ENCODE measurements at regions not wholly inside any gene's neighbourhood (a gene's known extent, or its start where the extent isn't known, plus 50 kb on each side); places are given as distances from the start of the nearest gene placed in this dataset.

DNA sequence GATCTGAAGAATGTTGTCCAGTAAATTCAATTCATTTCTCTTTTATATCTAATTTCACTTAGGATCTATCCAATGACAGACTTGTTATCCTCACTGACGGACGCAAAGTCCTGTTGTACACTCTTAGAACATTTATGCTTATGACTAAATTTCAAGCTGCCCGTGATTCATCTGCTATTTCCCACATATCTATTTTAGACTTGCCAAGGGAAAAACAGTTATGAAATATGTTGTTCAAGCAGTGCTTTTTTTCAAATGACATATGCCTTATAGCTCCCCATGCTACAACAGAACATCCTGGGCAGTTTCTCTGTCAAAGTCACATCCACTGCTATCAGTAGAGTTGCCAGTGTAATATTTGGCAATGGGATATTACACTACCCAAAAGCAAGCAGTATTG is 94.2 kb upstream of the CBLN2 start:
- TF ChIP-seq ELF1 (IDR thresholded peaks at IDR 0.05) (no peak), JUND (IDR thresholded peaks at IDR 0.05) (no peak), EP300 (IDR thresholded peaks at IDR 0.05; ENCODE audit: borderline replicate concordance in 1 of 2, low read depth in 1 of 2, low read length in 1 of 2) (no peak), FOSL2 (IDR thresholded peaks at IDR 0.05; ENCODE audit: borderline replicate concordance, low read depth) (no peak), POLR2AphosphoS5 (IDR thresholded peaks at IDR 0.05; ENCODE audit: low read depth, low read length) (no peak), RAD21 (IDR thresholded peaks at IDR 0.05; ENCODE audit: low read length) (no peak), TEAD4 (IDR thresholded peaks at IDR 0.05; ENCODE audit: borderline replicate concordance, insufficient read depth) (no peak), FOXJ3 (CRISPR knock-in tag; IDR thresholded peaks at IDR 0.05) (no peak), RCOR1 (IDR thresholded peaks at IDR 0.05; ENCODE audit: low read length) (no peak), CHD2 (IDR thresholded peaks at IDR 0.05; ENCODE audit: low read length, partially characterized antibody) (no peak)
- TF ChIP-seq, protein P1, sequence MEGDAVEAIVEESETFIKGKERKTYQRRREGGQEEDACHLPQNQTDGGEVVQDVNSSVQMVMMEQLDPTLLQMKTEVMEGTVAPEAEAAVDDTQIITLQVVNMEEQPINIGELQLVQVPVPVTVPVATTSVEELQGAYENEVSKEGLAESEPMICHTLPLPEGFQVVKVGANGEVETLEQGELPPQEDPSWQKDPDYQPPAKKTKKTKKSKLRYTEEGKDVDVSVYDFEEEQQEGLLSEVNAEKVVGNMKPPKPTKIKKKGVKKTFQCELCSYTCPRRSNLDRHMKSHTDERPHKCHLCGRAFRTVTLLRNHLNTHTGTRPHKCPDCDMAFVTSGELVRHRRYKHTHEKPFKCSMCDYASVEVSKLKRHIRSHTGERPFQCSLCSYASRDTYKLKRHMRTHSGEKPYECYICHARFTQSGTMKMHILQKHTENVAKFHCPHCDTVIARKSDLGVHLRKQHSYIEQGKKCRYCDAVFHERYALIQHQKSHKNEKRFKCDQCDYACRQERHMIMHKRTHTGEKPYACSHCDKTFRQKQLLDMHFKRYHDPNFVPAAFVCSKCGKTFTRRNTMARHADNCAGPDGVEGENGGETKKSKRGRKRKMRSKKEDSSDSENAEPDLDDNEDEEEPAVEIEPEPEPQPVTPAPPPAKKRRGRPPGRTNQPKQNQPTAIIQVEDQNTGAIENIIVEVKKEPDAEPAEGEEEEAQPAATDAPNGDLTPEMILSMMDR (IDR thresholded peaks at IDR 0.05) = no peak
- TF ChIP-seq, protein P2, sequence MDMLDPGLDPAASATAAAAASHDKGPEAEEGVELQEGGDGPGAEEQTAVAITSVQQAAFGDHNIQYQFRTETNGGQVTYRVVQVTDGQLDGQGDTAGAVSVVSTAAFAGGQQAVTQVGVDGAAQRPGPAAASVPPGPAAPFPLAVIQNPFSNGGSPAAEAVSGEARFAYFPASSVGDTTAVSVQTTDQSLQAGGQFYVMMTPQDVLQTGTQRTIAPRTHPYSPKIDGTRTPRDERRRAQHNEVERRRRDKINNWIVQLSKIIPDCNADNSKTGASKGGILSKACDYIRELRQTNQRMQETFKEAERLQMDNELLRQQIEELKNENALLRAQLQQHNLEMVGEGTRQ (IDR thresholded peaks at IDR 0.05; ENCODE audit: borderline replicate concordance, low read depth, low read length) = no peak
- TF ChIP-seq, protein P3, sequence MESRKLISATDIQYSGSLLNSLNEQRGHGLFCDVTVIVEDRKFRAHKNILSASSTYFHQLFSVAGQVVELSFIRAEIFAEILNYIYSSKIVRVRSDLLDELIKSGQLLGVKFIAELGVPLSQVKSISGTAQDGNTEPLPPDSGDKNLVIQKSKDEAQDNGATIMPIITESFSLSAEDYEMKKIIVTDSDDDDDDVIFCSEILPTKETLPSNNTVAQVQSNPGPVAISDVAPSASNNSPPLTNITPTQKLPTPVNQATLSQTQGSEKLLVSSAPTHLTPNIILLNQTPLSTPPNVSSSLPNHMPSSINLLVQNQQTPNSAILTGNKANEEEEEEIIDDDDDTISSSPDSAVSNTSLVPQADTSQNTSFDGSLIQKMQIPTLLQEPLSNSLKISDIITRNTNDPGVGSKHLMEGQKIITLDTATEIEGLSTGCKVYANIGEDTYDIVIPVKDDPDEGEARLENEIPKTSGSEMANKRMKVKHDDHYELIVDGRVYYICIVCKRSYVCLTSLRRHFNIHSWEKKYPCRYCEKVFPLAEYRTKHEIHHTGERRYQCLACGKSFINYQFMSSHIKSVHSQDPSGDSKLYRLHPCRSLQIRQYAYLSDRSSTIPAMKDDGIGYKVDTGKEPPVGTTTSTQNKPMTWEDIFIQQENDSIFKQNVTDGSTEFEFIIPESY (IDR thresholded peaks at IDR 0.05; ENCODE audit: borderline replicate concordance, low read depth) = no peak

All from SK-N-SH (cell line).